Lower leg skin (tissue), 3 donors: ENCODE measurements at regions not wholly inside any gene's neighbourhood (a gene's known extent, or its start where the extent isn't known, plus 50 kb on each side); places are given as distances from the start of the nearest gene placed in this dataset.
"Not testable (repeated sequence)": the region's sequence is repeated elsewhere in the genome, so short reads cannot be mapped to it uniquely, and the experiment has no call there.

Source experiments
- DNase-seq, 2 donors: peaks; one replicate each; pipeline ENCODE4 v3.0.0-alpha.2; 2019; ENCODE audit warnings: low spot score in 2 of 2
- H3K4me3 ChIP-seq: fragments of 200-600 bp; sonication (generic); 2 replicates; pipeline ENCODE4 v1.5.1; 2017; ENCODE audit warnings: mild to moderate bottlenecking, low read depth; ENCODE audit not compliant: poor library complexity, severe bottlenecking
- WGBS, 2 donors: methylation state at CpG; one replicate each; pipeline ENCODE4 v1.1.5; 2018; 5-methylcytosine and 5-hydroxymethylcytosine counted together
- intact Hi-C: fragments of 100-400 bp; cut with DNase I; formaldehyde crosslinking; loops from one replicate; pipeline ENCODE4 v1.15.0; 2023; ENCODE audit warnings: low total_unique reads

- intact Hi-C loops, DNase-seq, H3K4me3 ChIP-seq: not testable (repeated sequence)
- 63 to 69% methylated on average over 4 to 6 of the region's 6 CpGs for WGBS, 2 donors
Measured at GRCh38 chrX:144127570-144128169, 243.8 kb downstream of the UBE2NL start.

- intact Hi-C loops, DNase-seq: not testable (repeated sequence)
- 100% methylated on average over 1 of the region's 2 CpGs; no CpG with 5 or more reads in 1 of the 2 donors for WGBS, 2 donors
Measured at GRCh38 chrX:144129511-144129910, 245.6 kb downstream of the UBE2NL start.

GRCh38 chrX:144130507-144130906, 246.6 kb downstream of the UBE2NL start:
- intact Hi-C loops, H3K4me3 ChIP-seq, DNase-seq: not testable (repeated sequence)
- no CpG with 5 or more reads among the region's 3 CpGs for WGBS, 2 donors

More at GRCh38 chrX:144129511-144129910, 245.6 kb downstream of the UBE2NL start:
- not testable (repeated sequence) for H3K4me3 ChIP-seq

- WGBS, 2 donors, result 74 to 95% methylated on average over 3 of the region's 3 CpGs
- H3K4me3 ChIP-seq, DNase-seq, intact Hi-C loops: not testable (repeated sequence)
Measured at GRCh38 chrX:144131080-144131479, 247.2 kb downstream of the UBE2NL start.

GRCh38 chrX:144134448-144135119, 250.7 kb downstream of the UBE2NL start:
- intact Hi-C loops, H3K4me3 ChIP-seq, DNase-seq: not testable (repeated sequence)
- WGBS, 2 donors, result 33% methylated on average over 1 of the region's 2 CpGs; no CpG with 5 or more reads in 1 of the 2 donors

GRCh38 chrX:144154474-144154873, 270.6 kb downstream of the UBE2NL start:
- 61 to 80% methylated on average over 5 of the region's 5 CpGs for WGBS, 2 donors
- intact Hi-C loops, H3K4me3 ChIP-seq: not testable (repeated sequence)

GRCh38 chrX:144185197-144185596, 301.3 kb downstream of the UBE2NL start:
- H3K4me3 ChIP-seq, intact Hi-C loops, DNase-seq: not testable (repeated sequence)

More at GRCh38 chrX:144154474-144154873, 270.6 kb downstream of the UBE2NL start:
- not testable (repeated sequence) for DNase-seq

GRCh38 chrX:144188489-144188888, 304.6 kb downstream of the UBE2NL start:
- H3K4me3 ChIP-seq, intact Hi-C loops, DNase-seq: not testable (repeated sequence)
- 76 to 90% methylated on average over 4 of the region's 4 CpGs for WGBS, 2 donors

- intact Hi-C loops, DNase-seq, H3K4me3 ChIP-seq: not testable (repeated sequence)
- WGBS, 2 donors, result 60 to 73% methylated on average over 2 to 3 of the region's 3 CpGs
Measured at GRCh38 chrX:144197057-144197456, 313.2 kb downstream of the UBE2NL start.

GRCh38 chrX:144202726-144203125, 318.9 kb downstream of the UBE2NL start:
- H3K4me3 ChIP-seq, DNase-seq, intact Hi-C loops: not testable (repeated sequence)
- no CpG with 5 or more reads among the region's 2 CpGs for WGBS, 2 donors

- 65 to 80% methylated on average over 1 to 2 of the region's 6 CpGs for WGBS, 2 donors
- H3K4me3 ChIP-seq, intact Hi-C loops, DNase-seq: not testable (repeated sequence)
Measured at GRCh38 chrX:144208360-144209024, 324.6 kb downstream of the UBE2NL start.
